Stomach (tissue), 4 donors: ENCODE measurements at regions not wholly inside any gene's neighbourhood (a gene's known extent, or its start where the extent isn't known, plus 50 kb on each side); places are given as distances from the start of the nearest gene placed in this dataset.

ENCODE experiments used
- POLR2A ChIP-seq, 4 donors: fragments of 450-650 bp; IDR thresholded peaks; one replicate each; pipeline ENCODE4 v1.6.1; 2016; ENCODE audit warnings: antibody characterized with exemption in 4 of 4, control low read depth in 2 of 4, mild to moderate bottlenecking in 1 of 4, moderate library complexity in 1 of 4
- TF ChIP-seq, protein P1 (sequence below), 7 experiments: fragments of 450-650 bp in 4 of 7; fragments of 200-600 bp in 3 of 7; sonication (generic) in 3 of 7; IDR thresholded peaks; one replicate each; pipeline ENCODE4 v1.5.1; 2016 to 2019; ENCODE audit warnings: antibody characterized with exemption in 7 of 7, control low read depth in 2 of 7, mild to moderate bottlenecking in 1 of 7

DNA sequence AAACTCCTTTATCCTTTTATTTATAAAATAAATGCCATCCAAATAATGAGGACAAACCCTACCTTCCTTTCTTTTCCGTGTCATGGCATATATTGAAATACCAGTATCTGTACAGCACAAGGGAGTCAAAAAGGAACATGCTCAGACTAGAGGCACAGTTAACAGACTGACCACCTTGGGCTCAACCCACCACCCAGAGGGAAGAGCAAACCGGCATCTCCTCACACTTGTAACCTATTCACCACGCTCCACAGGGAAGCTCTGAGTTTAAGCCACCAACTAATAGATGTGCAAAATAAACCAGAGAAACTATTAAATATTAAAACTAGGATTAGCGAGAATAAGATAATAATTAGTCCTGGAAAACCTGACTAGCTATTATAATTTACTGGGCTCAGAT, 112.7 kb downstream of the SIPA1L2 start:
- no peak for TF ChIP-seq POLR2A (IDR thresholded peaks at IDR 0.05)
- TF ChIP-seq, protein P1, sequence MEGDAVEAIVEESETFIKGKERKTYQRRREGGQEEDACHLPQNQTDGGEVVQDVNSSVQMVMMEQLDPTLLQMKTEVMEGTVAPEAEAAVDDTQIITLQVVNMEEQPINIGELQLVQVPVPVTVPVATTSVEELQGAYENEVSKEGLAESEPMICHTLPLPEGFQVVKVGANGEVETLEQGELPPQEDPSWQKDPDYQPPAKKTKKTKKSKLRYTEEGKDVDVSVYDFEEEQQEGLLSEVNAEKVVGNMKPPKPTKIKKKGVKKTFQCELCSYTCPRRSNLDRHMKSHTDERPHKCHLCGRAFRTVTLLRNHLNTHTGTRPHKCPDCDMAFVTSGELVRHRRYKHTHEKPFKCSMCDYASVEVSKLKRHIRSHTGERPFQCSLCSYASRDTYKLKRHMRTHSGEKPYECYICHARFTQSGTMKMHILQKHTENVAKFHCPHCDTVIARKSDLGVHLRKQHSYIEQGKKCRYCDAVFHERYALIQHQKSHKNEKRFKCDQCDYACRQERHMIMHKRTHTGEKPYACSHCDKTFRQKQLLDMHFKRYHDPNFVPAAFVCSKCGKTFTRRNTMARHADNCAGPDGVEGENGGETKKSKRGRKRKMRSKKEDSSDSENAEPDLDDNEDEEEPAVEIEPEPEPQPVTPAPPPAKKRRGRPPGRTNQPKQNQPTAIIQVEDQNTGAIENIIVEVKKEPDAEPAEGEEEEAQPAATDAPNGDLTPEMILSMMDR (IDR thresholded peaks at IDR 0.05) = no peak
